HepG2 (cell line): ENCODE measurements at regions not wholly inside any gene's neighbourhood (a gene's known extent, or its start where the extent isn't known, plus 50 kb on each side); places are given as distances from the start of the nearest gene placed in this dataset.
A peak's percentile ranks its signal among the peaks of the same experiment; 100 is the strongest.

Experiments
- CBX5 ChIP-seq: sonication (generic); formaldehyde crosslinking; IDR thresholded peaks from 2 replicates; pipeline ENCODE4 v1.4.0; 2020; ENCODE audit warnings: missing genetic modification reagents, borderline replicate concordance
- DZIP1 ChIP-seq: sonication (generic); formaldehyde crosslinking; IDR thresholded peaks from 2 replicates; pipeline ENCODE4 v1.5.0; 2020; ENCODE audit warnings: mild to moderate bottlenecking, missing genetic modification reagents
- E2F2 ChIP-seq: sonication (generic); formaldehyde crosslinking; IDR thresholded peaks from 2 replicates; pipeline ENCODE4 v1.4.0; 2020; ENCODE audit warnings: missing genetic modification reagents, borderline replicate concordance
- EED ChIP-seq: sonication (generic); formaldehyde crosslinking; IDR thresholded peaks from 2 replicates; pipeline ENCODE4 v1.5.0; 2020; ENCODE audit warnings: mild to moderate bottlenecking, missing genetic modification reagents
- ELF3 ChIP-seq: IDR thresholded peaks from 2 replicates; pipeline ENCODE4 v1.6.1; 2016; ENCODE audit warnings: missing genetic modification reagents, missing compliant biosample characterization
- NR0B2 ChIP-seq: sonication (generic); formaldehyde crosslinking; IDR thresholded peaks from 2 replicates; pipeline ENCODE4 v1.4.0; 2020; ENCODE audit warnings: mild to moderate bottlenecking, missing genetic modification reagents
- RAD51 ChIP-seq: fragments of 450-650 bp; IDR thresholded peaks from 2 replicates; pipeline ENCODE4 v1.6.1; 2016; ENCODE audit warnings: borderline replicate concordance
- RFX3 ChIP-seq: IDR thresholded peaks from 2 replicates; pipeline ENCODE4 v1.6.1; 2016; ENCODE audit warnings: missing biosample characterization, missing genetic modification reagents
- RXRB ChIP-seq: IDR thresholded peaks from 2 replicates; pipeline ENCODE4 v1.6.1; 2016; ENCODE audit warnings: borderline replicate concordance, missing genetic modification reagents, missing compliant biosample characterization
- TIGD3 ChIP-seq: sonication (generic); formaldehyde crosslinking; IDR thresholded peaks from 2 replicates; pipeline ENCODE4 v1.5.1; 2020; ENCODE audit warnings: mild to moderate bottlenecking, missing genetic modification reagents, borderline replicate concordance
- ZBTB20 ChIP-seq: sonication (generic); formaldehyde crosslinking; IDR thresholded peaks from 2 replicates; pipeline ENCODE4 v1.8.1; 2023; ENCODE audit warnings: missing genetic modification reagents, low read depth, mild to moderate bottlenecking, borderline replicate concordance
- ZNF367 ChIP-seq: sonication (generic); formaldehyde crosslinking; IDR thresholded peaks from 2 replicates; pipeline ENCODE4 v1.4.0; 2020; ENCODE audit warnings: missing genetic modification reagents, borderline replicate concordance
- ZNF687 ChIP-seq: sonication (generic); formaldehyde crosslinking; IDR thresholded peaks from 2 replicates; pipeline ENCODE4 v1.5.1; 2020; ENCODE audit warnings: mild to moderate bottlenecking, missing genetic modification reagents, moderate library complexity
- ZNF691 ChIP-seq: sonication (generic); formaldehyde crosslinking; IDR thresholded peaks from 2 replicates; pipeline ENCODE4 v1.4.0; 2020; ENCODE audit warnings: missing genetic modification reagents, low read depth, mild to moderate bottlenecking, borderline replicate concordance
- ZNF768 ChIP-seq: sonication (generic); formaldehyde crosslinking; IDR thresholded peaks from 2 replicates; pipeline ENCODE4 v1.4.0; 2020; ENCODE audit warnings: missing genetic modification reagents

GRCh38 chr6:156564127-156564806, 212.9 kb upstream of the ARID1B start (continued):
- no peak for TF ChIP-seq NR0B2 (CRISPR knock-in tag)
- TF ChIP-seq ZNF691 (CRISPR knock-in tag) = no peak
- no peak for TF ChIP-seq EED (CRISPR knock-in tag)
- TF ChIP-seq TIGD3 (CRISPR knock-in tag) = no peak
- TF ChIP-seq ZNF768 (CRISPR knock-in tag) = peak; percentile 63; the same call in 1 of the 2 replicates
- TF ChIP-seq ELF3 (CRISPR knock-in tag) = no peak
- peak; percentile 81; the same call in 1 of the 2 replicates for TF ChIP-seq CBX5
- TF ChIP-seq E2F2 (CRISPR knock-in tag) = no peak
- no peak for TF ChIP-seq ZBTB20
- TF ChIP-seq ZNF367 (CRISPR knock-in tag) = no peak
- TF ChIP-seq RXRB = peak; percentile 17; the same call in 1 of the 2 replicates
- no peak for TF ChIP-seq DZIP1 (CRISPR knock-in tag)
- TF ChIP-seq RAD51 = no peak
- peak; percentile 49 for TF ChIP-seq ZNF687
- TF ChIP-seq RFX3 (CRISPR knock-in tag) = no peak
